Fibroblast of mammary gland (primary cell): ENCODE measurements at regions not wholly inside any gene's neighbourhood (a gene's known extent, or its start where the extent isn't known, plus 50 kb on each side); places are given as distances from the start of the nearest gene placed in this dataset.

Source experiments
- DNase-seq: peaks from one replicate; pipeline ENCODE4 v3.0.0-alpha.2; 2010; ENCODE audit warnings: low read depth
- H3K4me3 ChIP-seq: 2 replicates; pipeline ENCODE4 v1.5.1; 2011; ENCODE audit warnings: low read depth, mild to moderate bottlenecking, low read length, moderate library complexity; ENCODE audit not compliant: control insufficient read depth
- CTCF ChIP-seq: conservative IDR thresholded peaks from 2 replicates; pipeline ENCODE4 v1.5.1; 2011; ENCODE audit warnings: low read depth, low read length, inconsistent platforms; ENCODE audit not compliant: control insufficient read depth, insufficient read depth

GRCh38 chr2:173690349-173690748, 274.8 kb downstream of the SP3 start:
- TF ChIP-seq CTCF, result no peak
- H3K4me3 ChIP-seq, result no peak overlapping the region
- no peak for DNase-seq

DNA sequence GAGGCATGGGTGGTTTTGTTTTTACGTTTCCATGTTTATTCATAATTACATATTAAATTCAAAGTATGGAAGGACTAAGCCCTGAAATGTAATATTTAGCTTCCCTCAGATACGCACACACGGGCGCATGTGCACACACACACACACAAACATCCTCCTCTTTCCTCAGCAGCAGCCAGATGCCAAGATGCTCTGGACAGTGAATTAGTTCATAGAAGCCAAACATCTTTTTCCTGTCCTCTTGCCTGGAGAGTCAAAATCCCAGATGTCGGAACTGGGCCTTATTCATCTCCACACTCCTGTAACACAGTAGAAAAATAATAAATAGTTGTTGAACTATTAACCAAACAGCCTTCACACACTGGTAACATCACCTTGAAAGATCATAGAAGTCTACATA, 273.1 kb downstream of the SP3 start:
- TF ChIP-seq CTCF, result no peak
- DNase-seq, result no peak
- H3K4me3 ChIP-seq, result no peak overlapping the region

DNA sequence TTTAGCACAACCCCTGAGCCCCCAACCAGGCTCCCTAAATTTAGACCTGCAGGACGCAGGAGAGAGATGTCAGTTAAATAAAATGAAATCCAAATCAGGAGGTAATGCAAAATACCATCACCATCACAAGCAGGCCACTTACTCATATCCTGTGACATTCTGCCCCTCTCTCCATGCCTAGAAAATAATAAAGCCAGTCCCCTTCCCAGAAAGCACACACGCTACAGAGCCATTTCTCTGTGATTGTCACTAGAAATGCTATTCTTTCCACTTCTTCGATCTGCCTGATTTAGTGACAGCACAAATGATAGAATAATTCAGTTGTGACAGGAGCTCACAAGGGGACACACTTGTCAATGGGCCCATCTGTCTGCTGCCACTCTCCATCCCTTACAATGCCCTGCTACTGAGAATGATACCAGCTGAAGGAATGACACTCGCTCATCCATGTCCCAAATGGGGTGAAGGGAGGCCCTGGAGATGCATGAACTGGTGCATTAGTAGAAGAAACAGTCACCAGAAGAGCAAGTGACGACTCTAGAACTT, 272.1 kb downstream of the SP3 start:
- no peak for TF ChIP-seq CTCF
- H3K4me3 ChIP-seq, result no peak overlapping the region

GRCh38 chr2:173696274-173696673, 268.9 kb downstream of the SP3 start:
- DNase-seq, result no peak

More for the DNA sequence above, 272.1 kb downstream of the SP3 start:
- no peak for DNase-seq

GRCh38 chr2:173697929-173698328, 267.2 kb downstream of the SP3 start:
- no peak for DNase-seq
- H3K4me3 ChIP-seq, result no peak overlapping the region
- TF ChIP-seq CTCF, result no peak

More at GRCh38 chr2:173696274-173696673, 268.9 kb downstream of the SP3 start:
- H3K4me3 ChIP-seq, result no peak overlapping the region
- no peak for TF ChIP-seq CTCF

DNA sequence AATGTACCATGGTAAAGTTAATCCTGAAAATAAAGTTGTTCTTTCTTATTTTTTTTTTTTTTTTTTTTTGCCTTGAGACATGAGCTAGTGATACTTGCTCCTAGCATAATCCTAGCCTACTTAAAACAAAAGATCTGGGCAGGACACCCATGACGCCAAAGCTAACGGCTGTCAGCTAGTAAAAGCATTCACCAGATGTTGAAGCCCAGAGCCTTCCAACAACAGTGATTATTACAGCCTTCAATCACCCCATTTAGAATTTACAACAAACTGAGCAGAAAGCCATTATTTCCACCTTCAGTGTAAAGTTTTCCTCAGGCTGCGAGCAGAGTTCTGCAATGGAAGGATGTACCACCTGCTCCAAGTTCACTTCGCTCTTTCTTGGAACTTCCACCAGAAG, 259.5 kb downstream of the SP3 start:
- no peak for DNase-seq
- TF ChIP-seq CTCF, result no peak
- H3K4me3 ChIP-seq, result no peak overlapping the region

- no peak overlapping the region for H3K4me3 ChIP-seq
- TF ChIP-seq CTCF, result no peak
- DNase-seq, result no peak
These were observed 258.2 kb downstream of the SP3 start for GRCh38 chr2:173706936-173707335.
